ENCODE measurements at regions not wholly inside any gene's neighbourhood (a gene's known extent, or its start where the extent isn't known, plus 50 kb on each side); places are given as distances from the start of the nearest gene placed in this dataset.

GRCh38 chr4:108292229-108292628 lies 123.5 kb upstream of the LEF1 start:
- H3K27ac ChIP-seq, result no peak overlapping the region
- no peak for TF ChIP-seq CTCF (IDR thresholded peaks at IDR 0.05)
- no peaks in the 10 kb centered on the region for H3K4me1 ChIP-seq
- H3K36me3 ChIP-seq, result no peaks in the 10 kb centered on the region
- no peak overlapping the region for H3K4me3 ChIP-seq
- H3K9me3 ChIP-seq, result no peaks in the 10 kb centered on the region
- no peaks in the 10 kb centered on the region for H3K27me3 ChIP-seq
- DNase-seq (ENCODE audit: low spot score), result no peak

- no peak for DNase-seq (ENCODE audit: low spot score)
- H3K36me3 ChIP-seq, result no peaks in the 10 kb centered on the region
- H3K4me3 ChIP-seq, result no peak overlapping the region
- no peaks in the 10 kb centered on the region for H3K27me3 ChIP-seq
- no peak for TF ChIP-seq CTCF (IDR thresholded peaks at IDR 0.05)
- no peaks in the 10 kb centered on the region for H3K9me3 ChIP-seq
- H3K4me1 ChIP-seq, result no peaks in the 10 kb centered on the region
- H3K27ac ChIP-seq, result no peak overlapping the region
Measured at GRCh38 chr4:108291137-108291536, 122.4 kb upstream of the LEF1 start.

DNA sequence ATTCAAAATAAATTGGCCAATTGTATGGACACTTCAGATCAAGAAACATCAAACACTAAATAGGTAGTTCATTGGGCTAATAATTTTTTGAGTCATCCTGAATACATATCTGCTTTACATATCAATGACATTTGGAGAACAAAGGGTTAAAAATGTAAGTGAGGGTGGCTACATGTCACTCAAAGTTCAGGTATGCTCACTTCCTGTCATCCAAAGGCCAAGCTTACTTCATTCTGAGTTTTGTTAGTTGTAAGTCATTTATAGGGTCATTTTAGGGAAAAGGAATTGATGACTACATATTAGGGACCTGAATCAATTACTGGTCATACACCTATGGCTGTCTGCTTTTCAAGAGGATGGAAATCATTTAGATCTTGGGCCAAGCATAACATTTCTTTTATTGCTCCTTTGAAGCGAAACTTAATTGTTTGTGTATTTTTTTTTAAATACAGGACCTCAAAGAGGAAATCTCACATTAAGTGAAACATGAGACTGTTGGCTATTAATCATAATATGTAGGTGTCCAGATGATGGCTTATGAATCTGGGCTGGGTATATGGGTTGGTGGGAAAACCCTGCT lies 119.2 kb upstream of the LEF1 start:
- H3K4me3 ChIP-seq, result no peak overlapping the region
- H3K27ac ChIP-seq, result no peak overlapping the region
- H3K9me3 ChIP-seq, result no peaks in the 10 kb centered on the region
- no peak for TF ChIP-seq CTCF (IDR thresholded peaks at IDR 0.05)
- no peaks in the 10 kb centered on the region for H3K36me3 ChIP-seq
- H3K4me1 ChIP-seq, result no peaks in the 10 kb centered on the region
- no peak for DNase-seq (ENCODE audit: low spot score)
- H3K27me3 ChIP-seq, result no peaks in the 10 kb centered on the region

GRCh38 chr4:108280072-108280471 lies 111.3 kb upstream of the LEF1 start:
- no peak overlapping the region for H3K27ac ChIP-seq
- no peaks in the 10 kb centered on the region for H3K9me3 ChIP-seq
- no peak for TF ChIP-seq CTCF (IDR thresholded peaks at IDR 0.05)
- H3K27me3 ChIP-seq, result no peaks in the 10 kb centered on the region
- DNase-seq (ENCODE audit: low spot score), result no peak
- no peaks in the 10 kb centered on the region for H3K36me3 ChIP-seq
- no peak overlapping the region for H3K4me3 ChIP-seq
- no peaks in the 10 kb centered on the region for H3K4me1 ChIP-seq

DNA sequence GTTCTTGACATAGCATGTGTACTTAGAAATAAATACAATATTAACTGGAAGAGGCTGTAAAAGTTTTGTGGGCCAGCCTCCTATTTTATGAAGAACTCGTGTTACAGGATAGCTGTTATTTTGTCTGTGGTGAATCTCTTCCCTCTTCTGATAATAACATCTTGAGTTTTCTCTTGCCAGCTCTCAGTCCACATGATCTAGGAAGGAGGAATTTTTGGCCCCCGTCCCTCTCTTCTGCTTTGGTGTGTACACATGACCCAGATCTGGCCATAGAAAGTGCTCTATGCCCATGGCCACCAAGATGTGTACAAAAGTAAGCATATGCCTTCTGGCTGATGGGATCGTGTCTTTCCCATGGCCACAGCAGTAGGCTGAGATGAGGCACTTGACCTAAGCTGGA lies 108.0 kb upstream of the LEF1 start:
- H3K9me3 ChIP-seq, result no peaks in the 10 kb centered on the region
- no peak for DNase-seq (ENCODE audit: low spot score)
- H3K27me3 ChIP-seq, result no peaks in the 10 kb centered on the region
- no peak for TF ChIP-seq CTCF (IDR thresholded peaks at IDR 0.05)
- no peak overlapping the region for H3K27ac ChIP-seq
- no peak overlapping the region for H3K4me3 ChIP-seq
- H3K4me1 ChIP-seq, result no peaks in the 10 kb centered on the region
- H3K36me3 ChIP-seq, result no peaks in the 10 kb centered on the region

- no peak overlapping the region for H3K4me3 ChIP-seq
- H3K27me3 ChIP-seq, result no peaks in the 10 kb centered on the region
- no peak for TF ChIP-seq CTCF (IDR thresholded peaks at IDR 0.05)
- H3K4me1 ChIP-seq, result no peaks in the 10 kb centered on the region
- H3K27ac ChIP-seq, result no peak overlapping the region
- DNase-seq (ENCODE audit: low spot score), result no peak
- no peaks in the 10 kb centered on the region for H3K9me3 ChIP-seq
- H3K36me3 ChIP-seq, result no peaks in the 10 kb centered on the region
Measured at GRCh38 chr4:108272986-108273385, 104.3 kb upstream of the LEF1 start.

Data from right atrium auricular region (tissue), 2 donors.